Bronchial epithelial cell (primary cell): ENCODE measurements at regions not wholly inside any gene's neighbourhood (a gene's known extent, or its start where the extent isn't known, plus 50 kb on each side); places are given as distances from the start of the nearest gene placed in this dataset.

Experiments
- DNase-seq: peaks from one replicate; pipeline ENCODE4 v3.0.0-alpha.2; 2010; ENCODE audit warnings: low read depth
- FAIRE-seq: peaks from 2 replicates; lab custom pipeline; 2011; peaks lifted over from hg19 to GRCh38; lab: Jason Lieb, UNC
- H3K27me3 ChIP-seq: 2 replicates; pipeline ENCODE4 v1.5.1; 2011; ENCODE audit warnings: low read length; ENCODE audit not compliant: control insufficient read depth, insufficient read depth
- H3K36me3 ChIP-seq: 2 replicates; pipeline ENCODE4 v1.5.1; 2011; ENCODE audit warnings: low read length; ENCODE audit not compliant: control insufficient read depth, insufficient read depth
- H3K4me3 ChIP-seq: 2 replicates; pipeline ENCODE4 v1.5.1; 2011; ENCODE audit warnings: mild to moderate bottlenecking, low read depth, low read length, control low read depth
- TF ChIP-seq, protein P1 (sequence below): IDR thresholded peaks from 2 replicates; pipeline ENCODE4 v1.5.1; 2011; ENCODE audit warnings: mild to moderate bottlenecking, moderate library complexity, low read length, control low read depth, inconsistent platforms; ENCODE audit not compliant: insufficient read depth, severe bottlenecking

DNA sequence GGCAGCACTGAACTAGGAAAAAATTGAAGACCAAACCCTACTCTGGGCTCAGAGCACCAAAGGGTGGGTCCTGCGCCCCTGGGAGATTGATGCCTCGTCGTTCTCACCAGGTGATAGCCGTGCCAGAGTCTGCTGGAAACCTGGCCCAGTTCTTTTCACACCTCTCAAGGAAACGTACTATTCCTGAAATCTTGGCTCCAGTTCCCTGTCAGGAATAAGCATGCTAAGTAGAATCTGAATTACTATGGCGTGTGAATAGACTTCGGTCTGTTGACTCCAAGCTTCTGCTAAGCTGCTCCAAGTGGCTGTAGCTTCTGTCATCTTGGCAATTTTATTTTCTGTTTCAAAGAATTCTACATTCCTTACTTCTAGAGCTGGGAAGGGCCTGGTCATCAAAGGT is 75.4 kb downstream of the MARCHF4 start:
- DNase-seq: no peak
- TF ChIP-seq, protein P1, sequence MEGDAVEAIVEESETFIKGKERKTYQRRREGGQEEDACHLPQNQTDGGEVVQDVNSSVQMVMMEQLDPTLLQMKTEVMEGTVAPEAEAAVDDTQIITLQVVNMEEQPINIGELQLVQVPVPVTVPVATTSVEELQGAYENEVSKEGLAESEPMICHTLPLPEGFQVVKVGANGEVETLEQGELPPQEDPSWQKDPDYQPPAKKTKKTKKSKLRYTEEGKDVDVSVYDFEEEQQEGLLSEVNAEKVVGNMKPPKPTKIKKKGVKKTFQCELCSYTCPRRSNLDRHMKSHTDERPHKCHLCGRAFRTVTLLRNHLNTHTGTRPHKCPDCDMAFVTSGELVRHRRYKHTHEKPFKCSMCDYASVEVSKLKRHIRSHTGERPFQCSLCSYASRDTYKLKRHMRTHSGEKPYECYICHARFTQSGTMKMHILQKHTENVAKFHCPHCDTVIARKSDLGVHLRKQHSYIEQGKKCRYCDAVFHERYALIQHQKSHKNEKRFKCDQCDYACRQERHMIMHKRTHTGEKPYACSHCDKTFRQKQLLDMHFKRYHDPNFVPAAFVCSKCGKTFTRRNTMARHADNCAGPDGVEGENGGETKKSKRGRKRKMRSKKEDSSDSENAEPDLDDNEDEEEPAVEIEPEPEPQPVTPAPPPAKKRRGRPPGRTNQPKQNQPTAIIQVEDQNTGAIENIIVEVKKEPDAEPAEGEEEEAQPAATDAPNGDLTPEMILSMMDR: no peak
- H3K36me3 ChIP-seq: no peaks in the 10 kb centered on the region
- H3K27me3 ChIP-seq: no peaks in the 10 kb centered on the region
- H3K4me3 ChIP-seq: no peak overlapping the region
- no peak for FAIRE-seq

- Histone ChIP-seq H3K27me3 (no peaks in the 10 kb centered on the region), H3K36me3 (no peaks in the 10 kb centered on the region), H3K4me3 (no peak overlapping the region)
- TF ChIP-seq, protein P1: no peak
- peak; percentile 72 for FAIRE-seq
- peak; percentile 80 for DNase-seq
These were observed 78.0 kb downstream of the MARCHF4 start for GRCh38 chr2:216294305-216294704.

DNA sequence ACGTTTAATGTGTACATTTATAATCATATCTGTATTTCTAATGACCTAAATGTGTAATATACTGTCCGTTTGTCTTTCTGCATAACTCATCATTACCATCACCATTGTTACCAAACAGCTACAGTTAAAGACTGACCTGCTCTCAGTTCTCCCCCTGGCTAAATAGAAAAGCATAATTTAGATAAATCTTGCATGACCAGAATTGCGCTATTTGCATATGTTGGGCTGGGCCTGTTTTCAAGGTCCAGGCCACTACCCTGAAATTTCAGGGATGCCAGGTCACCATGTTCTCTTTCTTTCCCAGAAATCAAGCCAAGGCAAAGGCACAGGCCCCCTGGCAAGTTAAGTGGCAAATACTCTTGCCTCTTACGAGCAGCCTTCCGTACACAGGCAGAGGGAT is 78.4 kb downstream of the MARCHF4 start:
- FAIRE-seq: no peak

DNA sequence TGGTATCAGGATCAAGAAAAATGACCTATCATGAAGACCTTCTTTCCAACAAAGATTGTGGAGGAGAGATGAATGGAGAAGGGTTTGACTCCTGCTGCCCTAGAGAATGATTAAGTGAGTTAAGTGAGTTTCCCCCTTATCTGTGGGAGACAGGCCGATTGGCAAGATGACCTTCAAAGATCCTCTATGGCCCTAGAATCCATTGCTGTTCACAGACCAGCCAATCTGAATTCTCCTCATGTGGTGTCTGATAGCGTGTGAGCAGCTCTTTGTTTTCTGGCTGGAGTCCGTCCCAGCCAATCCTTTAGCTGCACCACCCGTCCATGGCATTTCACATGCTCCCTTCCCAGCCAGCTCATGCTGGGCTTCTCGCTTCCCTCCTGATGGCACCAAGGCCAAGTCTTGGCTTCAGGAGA is 79.4 kb downstream of the MARCHF4 start:
- TF ChIP-seq, protein P1: no peak
- DNase-seq (no peak), FAIRE-seq (peak; percentile 28)
- Histone ChIP-seq H3K36me3 (no peaks in the 10 kb centered on the region), H3K4me3 (no peak overlapping the region), H3K27me3 (no peaks in the 10 kb centered on the region)

More for the DNA sequence above, 78.4 kb downstream of the MARCHF4 start:
- DNase-seq: no peak
- TF ChIP-seq, protein P1: no peak
- Histone ChIP-seq H3K4me3 (no peak overlapping the region), H3K36me3 (no peaks in the 10 kb centered on the region), H3K27me3 (no peaks in the 10 kb centered on the region)

DNA sequence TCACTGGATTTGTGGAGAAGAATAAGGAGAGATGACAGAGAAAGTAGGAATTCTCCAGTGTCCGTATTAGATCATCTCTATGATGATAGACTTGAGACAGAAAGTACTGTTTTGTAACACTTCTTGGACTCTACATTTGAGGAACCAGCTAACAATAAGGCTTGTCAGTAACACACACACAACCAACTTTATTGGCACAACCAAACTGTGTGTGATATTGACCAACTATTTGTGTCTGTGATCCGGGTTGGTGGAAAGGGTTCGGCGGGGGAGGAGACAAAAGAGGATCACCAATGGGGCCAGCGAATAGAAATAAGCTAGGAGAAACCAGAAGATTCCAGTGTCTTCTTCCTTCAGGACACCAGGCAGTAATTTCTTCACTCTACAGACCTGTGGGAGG is 79.8 kb downstream of the MARCHF4 start:
- H3K36me3 ChIP-seq: no peaks in the 10 kb centered on the region
- no peak for DNase-seq
- TF ChIP-seq, protein P1: no peak
- H3K27me3 ChIP-seq: no peaks in the 10 kb centered on the region
- no peak for FAIRE-seq
- no peak overlapping the region for H3K4me3 ChIP-seq

DNA sequence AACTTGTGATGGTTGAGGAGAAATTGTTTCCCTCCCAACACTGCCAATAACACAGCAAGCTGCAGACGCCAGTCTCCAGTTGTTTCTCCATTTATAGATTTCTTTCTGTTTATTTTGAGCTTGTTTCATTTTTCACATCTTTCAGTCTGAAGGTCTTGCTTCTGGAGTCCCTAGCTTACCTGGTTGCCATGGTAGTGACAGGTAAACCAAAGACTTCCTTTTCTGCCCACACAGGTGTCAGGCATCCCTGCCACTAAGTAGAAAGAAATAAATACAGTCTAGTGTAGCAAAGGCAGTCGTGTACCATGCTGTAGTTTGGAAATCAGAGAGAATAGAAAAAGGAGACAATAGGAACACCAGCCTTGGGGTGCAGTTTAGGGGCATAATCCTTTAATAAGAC is 82.8 kb downstream of the MARCHF4 start:
- no peak for FAIRE-seq
- no peak for DNase-seq
- H3K36me3 ChIP-seq: no peaks in the 10 kb centered on the region
- H3K4me3 ChIP-seq: no peak overlapping the region
- TF ChIP-seq, protein P1: no peak
- H3K27me3 ChIP-seq: no peaks in the 10 kb centered on the region
